GM19240 (cell line): ENCODE measurements at regions not wholly inside any gene's neighbourhood (a gene's known extent, or its start where the extent isn't known, plus 50 kb on each side); places are given as distances from the start of the nearest gene placed in this dataset.

ENCODE experiments used
- DNase-seq: peaks from one replicate; pipeline ENCODE4 v3.0.0; 2011; ENCODE audit warnings: low spot score; ENCODE audit not compliant: insufficient read length

DNA sequence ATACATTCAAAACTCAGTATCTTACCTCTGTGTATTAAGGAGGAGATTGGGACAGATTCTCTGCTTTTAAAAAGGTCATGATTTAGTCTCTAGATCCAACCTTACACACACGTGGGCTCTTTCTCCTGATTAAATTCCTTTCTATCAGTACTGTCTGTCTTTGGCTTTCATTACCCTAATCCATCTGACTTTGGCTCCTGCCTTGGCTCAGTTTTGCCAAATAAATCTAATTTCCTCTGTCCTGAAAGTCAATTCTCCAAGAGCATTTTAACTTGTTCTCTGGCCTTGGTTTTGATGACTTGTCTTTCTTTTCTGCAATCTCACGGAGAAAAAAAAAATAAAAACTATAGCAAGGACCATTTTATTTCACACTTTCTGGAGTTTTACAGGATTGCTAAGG, 176.6 kb upstream of the PDGFD start:
- no peak for DNase-seq

DNA sequence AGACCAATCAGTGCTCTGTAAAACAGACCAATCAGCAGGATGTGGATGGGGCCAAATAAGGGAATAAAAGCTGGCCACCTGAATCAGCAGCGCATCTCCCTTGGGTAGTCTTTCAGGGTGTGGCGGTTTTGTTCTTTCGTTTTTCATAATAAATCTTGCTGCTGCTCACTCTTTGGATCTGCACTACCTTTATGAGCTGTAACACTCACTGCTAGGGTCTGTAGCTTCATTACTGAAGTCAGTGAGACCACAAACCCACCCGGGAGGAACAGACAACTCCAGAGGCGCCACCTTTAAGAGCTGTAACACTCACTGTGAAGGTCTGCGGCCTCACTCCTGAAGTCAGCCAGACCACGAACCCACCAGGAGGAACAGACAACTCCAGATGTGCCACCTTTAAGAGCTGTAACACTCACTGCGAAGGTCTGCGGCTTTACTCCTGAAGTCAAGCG, 175.5 kb upstream of the PDGFD start:
- DNase-seq, result no peak

DNA sequence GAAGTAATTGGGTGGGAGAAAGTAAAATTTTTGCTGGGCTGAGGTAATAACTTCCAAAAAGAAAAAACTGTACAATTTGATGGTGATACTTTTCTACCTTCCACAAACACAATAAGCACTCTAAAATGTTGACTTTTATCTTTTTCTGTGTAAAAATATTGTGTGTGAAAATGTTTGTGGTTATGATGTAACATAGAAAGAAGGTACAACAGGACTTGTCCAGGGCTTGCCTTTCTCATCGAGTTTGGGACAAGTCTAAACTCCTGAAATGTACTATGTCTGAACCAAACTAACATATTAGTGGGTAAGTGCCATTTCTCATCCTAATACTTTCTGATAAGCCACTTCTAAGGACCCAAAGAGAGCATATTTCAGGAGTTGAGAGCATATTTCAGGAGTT, 174.2 kb upstream of the PDGFD start:
- DNase-seq, result no peak

DNA sequence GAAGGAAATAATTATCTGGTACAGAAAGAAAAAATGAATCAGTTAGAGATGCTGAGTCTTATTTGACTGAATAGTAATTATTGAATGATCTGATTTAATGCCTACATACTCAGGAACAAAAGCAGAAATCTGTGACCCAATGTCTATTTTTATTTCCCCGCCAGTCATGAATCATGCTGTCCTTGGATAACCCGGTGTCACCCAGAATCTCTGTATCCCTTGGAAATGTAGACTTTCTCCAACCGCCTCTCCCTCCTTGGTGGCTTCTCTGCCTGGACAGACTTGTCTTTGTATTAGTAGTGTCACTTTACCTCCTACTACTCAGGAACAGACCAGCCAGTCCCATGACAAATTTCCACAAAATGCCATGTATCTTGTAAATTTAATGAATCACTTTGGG, 173.3 kb upstream of the PDGFD start:
- no peak for DNase-seq

DNA sequence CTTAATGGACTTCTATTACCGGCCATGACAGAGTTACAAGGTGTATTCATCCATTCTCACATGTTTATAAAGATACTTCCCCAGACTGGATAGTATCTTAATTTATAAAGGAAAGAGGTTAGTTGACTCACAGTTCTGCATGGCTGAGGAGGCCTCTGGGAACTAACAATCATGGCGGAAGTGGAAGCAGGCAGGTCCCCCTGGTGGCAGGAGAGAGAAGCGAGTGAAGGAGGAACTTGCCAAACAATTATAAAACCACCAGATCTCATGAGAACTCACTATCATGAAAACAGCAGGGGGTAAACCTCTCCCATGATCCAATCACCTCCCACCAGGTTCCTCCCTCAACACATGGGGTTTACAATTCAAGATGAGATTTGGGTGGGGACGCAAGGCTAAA, 170.0 kb upstream of the PDGFD start:
- no peak for DNase-seq

DNA sequence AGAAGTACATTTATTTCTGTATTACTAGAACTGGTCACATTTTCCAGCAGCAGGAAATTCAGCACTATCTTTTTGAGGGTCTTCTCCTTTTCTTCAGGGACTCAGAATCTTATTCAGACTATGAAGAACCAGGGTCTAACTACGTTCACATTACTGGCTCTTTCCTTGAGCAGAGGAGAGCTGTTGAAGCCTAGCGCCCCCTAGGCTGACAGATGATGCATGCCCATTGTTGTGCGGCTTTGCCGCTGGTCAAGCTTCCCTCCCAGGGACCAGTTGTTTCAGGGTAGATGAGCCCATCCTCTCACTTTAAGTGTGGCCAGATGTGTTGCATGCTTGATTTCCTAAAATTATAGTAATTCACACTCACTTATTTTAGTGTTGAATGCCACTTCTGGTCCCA, 168.2 kb upstream of the PDGFD start:
- DNase-seq, result no peak

DNA sequence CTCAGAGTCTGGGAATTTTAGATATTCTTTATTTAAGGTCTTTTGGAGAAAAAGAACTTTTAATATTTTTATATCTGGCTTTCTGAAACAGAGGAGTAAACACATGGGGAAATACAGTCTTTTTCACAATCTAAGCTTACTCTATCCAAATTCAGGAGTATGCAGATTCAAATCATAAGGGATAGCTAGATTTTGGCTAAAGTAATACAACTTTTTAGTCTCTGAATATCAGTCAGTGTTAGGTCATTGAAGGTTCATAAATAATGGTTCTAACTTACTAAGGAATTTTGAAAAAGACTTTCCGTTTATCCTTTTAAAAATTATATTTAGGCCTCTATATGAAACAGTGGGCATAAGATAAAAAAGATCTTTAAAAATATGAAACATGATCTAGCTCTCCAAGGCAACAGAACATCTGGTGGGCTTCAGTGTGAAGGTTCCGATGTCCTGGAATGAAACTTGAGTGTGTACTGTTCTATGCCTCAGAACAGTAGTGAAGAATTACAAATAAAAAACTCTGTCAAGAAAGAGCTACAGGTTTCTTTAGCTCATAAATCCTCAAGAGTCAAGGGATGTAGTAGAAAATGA, 165.2 kb upstream of the PDGFD start:
- no peak for DNase-seq

DNA sequence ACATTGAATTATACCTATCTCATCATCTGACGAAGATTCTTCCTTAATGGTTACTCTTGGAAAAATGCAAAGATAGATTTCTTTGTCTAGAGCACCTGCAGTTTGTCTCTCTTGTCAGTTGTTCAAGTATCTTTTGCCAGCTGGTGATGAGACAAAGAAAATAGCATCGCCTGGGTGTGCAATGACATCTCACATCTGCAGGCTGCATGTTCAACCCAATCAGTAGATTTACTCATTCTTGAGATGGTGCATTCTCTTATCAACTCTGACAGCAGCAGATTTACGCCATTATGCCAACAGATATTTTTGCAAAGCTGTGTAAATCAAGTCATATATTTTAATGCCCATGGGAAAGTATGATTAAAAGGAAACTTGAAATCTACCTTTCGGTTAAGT, 164.6 kb upstream of the PDGFD start:
- DNase-seq, result no peak

DNA sequence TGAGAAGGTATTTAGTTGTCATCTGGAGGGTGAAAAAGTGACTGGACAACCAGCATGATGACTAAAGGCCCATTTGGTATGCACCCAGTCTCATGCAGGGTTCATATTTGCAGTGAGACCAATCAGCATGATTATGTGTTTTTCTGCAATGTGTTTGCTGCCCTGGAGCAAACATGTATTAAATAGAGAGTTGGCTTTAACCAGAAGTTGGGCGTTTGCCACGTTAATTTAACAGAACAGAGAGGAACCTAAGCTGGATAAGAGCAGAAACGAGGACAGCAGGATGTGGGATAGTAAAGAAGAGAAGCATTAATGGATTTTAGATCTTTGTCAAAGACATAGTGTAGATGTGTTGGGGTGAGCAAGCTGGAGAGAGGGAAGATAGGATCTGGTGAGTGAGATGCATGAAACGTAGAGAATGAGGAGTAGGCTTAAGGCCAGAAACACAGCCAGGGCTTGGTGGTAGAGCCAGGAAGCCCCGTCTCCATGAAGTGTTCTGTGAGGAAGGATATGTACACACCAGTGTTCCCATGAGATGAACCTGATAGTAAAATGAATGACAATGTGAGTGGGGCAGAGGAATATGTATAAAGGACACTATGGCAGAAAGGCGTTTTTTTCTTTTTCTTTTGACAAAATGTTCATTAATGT, 164.0 kb upstream of the PDGFD start:
- DNase-seq, result no peak

DNA sequence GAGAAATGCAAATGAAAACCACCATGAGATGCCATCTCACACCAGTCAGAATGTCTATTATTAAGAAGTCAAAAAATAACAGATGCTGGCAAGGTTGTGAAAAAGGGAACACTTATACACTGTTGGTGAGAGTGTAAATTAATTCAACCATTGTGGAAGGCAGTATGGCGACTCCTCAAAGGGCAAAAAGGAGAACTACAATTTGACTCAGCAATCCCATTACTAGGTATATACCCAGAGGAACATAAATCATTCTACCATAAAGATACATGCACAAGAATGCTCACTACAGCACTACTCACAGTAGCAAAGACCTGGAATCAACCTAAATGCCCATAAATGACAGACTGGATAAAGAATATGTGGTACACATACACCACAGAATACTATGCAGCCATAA, 161.1 kb upstream of the PDGFD start:
- no peak for DNase-seq

DNA sequence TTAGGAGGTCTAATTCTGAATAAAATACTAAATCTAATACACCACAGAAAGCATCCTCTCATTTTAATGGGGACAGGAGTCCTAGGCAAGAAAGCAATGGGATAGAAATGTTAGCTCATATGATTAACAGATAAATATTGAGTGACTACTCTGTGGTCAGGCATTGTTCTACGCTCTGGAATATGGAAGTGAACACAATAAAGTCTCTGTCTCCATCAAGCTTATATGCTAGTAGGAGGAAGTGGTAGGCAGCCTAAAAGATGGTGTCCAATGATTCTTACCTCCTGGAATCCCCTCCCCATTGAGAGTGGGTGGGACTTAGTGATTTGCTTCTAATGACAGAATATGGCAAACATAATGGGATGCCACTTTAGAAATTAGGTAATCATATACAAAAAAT, 160.3 kb upstream of the PDGFD start:
- DNase-seq, result no peak

DNA sequence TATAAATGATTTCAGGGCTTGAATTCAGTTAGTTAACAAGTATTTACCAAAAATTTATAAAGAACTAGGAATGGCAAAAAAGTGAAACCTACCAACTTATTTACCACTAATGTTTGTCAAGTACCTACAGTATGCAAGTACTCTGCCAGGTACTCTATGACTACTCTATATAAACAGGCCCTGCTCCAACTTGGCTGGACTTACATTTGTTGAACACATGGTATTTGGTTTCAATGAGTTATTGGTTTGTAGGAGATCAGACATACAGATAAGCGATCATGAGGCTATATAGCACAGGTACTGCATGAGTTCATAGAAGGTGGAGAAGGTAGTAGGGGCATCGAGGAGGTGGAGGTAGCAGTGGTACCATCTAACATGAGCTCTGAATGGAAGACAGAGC, 159.9 kb upstream of the PDGFD start:
- no peak for DNase-seq

DNA sequence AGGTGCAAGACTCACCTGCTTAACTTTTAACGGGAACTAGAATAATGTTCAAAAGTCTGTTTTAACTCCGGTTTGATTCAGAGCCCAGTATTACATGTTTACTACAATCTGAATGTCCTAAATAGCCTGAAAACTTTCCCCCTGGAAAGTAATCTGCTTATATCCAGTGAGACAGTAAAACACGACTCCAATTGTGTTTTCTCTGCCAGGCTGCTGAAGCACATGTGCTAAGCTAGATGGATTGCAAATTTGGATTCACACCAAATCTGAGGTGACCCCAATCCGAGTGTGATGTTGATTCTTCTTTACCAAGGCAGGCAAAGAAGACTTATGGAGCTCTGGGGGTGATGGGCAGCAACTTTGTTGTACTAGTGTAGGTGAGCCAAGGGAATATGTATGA, 158.7 kb upstream of the PDGFD start:
- DNase-seq, result no peak

DNA sequence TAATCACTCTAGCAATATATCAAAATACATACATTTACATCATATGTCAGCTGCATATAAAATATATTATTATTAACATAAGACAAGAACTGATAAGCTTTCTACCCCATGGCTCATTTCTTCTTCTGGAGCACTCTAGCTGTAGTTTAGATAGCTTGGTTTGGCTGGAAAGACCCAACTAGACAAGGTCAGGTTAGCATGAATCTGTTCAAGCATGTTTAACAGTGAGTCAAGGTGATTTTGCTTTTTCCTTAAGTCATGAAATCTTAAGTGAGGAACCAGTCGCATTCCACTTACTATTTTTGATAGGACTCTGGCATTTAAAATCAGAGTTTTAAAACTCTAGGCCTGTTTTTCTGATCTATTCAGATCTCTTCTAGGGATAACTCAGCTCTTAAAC, 157.0 kb upstream of the PDGFD start:
- no peak for DNase-seq

DNA sequence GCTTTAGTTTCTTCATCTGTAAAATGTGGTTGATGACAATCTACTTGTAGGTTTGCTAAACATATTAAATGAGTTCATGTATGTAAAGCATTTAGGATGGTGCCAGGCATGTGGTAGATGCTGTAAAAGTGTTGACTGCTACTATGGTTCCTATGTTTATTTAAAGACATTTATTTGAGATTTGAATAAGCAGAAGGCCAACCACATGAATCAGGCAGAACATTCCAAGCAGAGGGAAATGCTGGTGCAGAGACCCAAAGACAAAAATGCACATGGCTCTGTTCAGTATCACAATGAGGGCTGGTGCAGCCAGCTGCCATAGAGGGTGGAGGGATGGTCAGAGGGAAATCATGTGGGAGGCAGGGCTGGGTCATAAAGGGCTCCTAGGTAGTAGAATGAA, 156.2 kb upstream of the PDGFD start:
- no peak for DNase-seq

DNA sequence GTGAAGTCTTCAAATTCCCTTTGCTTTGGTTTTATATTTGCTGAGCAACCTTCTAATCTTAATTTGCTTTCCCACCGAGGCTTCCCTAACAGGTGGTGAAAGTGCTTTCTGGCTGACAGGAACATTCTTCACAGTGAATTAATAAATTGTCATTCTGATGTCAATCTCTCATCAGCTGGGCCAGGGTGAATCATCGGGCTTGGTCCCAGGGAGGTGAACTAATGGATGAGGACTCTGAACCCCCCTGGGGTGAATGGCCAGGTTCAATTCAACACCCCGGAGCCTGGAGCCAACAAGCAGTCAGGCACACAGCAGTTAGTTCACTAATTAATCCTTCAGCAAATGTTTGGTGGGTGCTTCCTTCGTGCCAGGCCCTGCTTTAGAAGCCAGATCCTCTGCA, 155.4 kb upstream of the PDGFD start:
- DNase-seq, result no peak

DNA sequence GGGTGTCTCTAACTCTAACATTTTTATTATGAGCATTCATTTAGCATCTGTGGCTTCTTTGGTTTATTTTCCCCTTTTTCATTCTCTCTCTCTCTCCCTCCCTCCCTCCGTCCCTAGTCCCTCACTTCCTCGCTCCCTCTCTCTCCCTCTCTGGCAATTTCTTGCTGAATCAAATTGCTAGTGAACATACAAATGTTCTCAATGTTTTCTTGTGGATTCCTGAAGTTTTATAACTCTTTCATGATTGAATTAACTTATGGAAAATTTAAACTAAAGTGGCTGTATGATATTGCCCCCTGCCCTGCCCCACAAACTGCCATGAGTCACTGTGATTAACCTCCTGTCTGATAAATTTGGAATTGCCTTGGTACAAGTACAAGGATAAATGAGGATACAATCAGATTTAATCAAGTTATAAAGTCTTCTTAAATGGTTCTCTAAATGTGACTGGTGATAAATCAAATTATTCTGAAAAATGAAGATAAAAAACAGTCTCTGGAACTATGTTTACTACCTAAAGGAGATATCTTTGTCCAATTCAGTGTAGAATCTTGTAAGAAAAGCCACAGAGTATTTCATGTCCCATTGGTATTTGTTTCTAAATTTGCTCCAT, 143.0 kb upstream of the PDGFD start:
- no peak for DNase-seq

DNA sequence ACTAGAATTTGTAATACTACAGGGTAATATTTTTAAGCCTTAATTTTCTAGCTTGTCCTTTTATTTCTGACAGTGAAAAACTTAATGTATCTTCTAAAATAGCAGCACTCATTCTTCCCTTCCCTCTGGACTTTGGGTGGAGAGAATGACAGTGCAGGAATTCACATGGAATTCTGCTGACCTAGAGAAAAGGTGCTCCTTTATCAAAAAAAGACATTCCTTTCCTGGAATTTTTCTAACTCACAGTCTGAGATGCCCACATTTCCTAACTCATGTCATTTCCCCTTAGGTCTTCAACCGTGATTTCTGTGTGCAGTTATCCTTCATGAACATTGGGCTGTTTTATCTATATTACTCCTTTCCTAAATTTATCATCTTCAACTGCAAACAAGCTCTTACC, 137.8 kb upstream of the PDGFD start:
- DNase-seq, result no peak

DNA sequence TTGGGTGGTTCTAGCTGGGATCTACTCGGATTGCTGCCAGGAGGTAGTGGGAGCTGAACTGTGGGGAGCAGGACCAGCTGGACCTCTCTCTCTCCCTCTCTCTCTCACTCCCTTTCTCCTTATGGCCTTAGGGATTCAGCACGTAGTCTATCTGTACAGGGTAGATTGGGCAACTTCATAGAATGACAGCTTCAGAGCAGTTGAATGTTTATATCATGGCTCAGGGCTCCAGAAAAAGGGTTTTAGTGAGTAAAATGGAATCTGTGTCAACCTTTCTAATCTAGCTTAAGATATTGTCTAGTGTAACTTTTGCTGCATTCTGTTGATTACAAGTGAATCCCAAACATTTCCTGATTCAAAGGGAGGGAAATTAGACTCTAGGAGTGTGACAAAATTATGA, 127.7 kb upstream of the PDGFD start:
- no peak for DNase-seq

DNA sequence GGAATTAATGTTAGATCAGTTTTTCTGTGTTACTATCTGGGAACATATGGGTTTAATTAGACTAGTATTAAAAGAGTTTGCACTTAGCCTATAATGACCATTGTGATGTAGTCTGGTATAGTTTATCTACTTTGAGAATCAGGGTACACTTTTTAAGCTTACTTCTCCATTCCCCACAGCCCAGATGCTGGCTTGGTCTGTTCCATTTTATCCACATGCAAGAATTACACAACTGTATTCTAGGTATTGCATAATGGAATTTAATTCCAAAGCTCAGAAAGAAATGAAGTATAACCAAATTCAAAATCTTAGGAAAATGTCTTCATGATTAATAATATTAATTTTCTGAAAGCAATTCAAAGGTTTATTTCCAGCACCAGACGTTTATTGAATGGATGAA, 122.2 kb upstream of the PDGFD start:
- DNase-seq, result no peak

DNA sequence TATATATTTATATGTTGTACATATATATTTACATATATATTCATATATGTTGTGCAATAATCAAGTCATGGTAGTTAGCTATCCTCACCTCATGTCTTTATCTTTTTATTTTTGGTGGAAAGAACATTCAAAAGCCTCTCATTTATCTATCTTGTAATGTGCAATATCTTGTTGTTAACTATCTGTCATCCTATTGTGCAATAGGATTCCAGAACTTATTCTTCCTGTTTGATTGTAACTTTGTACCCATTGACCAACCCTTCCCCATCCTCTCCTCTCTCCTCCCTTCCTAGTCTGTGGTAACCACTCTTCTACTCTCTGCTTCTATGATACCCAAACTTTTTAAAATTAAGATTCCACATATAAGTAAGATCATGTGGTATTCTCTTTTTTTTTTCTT, 115.6 kb upstream of the PDGFD start:
- DNase-seq, result no peak

DNA sequence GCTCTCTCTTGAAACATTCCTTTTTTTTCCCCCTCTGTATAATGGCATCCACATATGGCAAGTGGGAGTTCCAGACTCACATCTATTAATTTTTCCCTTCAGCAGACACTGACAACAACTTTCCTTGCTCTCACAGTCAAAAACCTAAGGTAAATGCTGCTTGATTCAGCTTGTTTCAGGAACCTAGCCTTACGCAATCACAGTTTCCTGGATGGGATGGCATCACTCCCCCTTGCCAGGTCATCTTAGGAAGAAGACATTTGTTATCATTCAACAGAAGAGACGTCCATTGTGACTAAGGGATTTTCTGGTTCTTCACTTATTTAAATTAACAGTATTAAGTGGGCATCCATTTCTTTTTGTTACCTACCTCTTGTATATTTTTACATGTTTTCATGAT, 112.0 kb upstream of the PDGFD start:
- no peak for DNase-seq

DNA sequence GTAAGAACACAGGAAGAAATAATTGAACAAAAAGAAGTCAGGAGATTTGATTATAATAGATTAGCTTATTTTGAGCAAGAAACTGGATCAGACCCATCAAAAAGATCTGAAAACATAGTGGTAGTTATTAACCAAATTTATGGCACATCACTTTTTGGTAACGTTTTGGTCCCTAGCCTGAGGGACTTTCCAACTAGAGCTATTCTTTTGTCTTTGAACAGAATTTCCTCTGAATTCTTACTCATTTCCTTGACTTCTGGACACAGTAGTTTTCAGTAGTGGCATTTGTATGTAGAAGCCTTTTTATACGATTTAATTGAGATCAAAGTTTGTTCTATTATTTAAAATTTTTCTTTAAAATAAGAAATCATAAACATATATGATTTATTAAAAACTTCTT, 96.5 kb upstream of the PDGFD start:
- DNase-seq, result no peak
